Left ventricle myocardium inferior (tissue), 1 donor: ENCODE measurements at regions not wholly inside any gene's neighbourhood (a gene's known extent, or its start where the extent isn't known, plus 50 kb on each side); places are given as distances from the start of the nearest gene placed in this dataset.
"Not testable (repeated sequence)": the region's sequence is repeated elsewhere in the genome, so short reads cannot be mapped to it uniquely, and the experiment has no call there.

Experiments
- DNase-seq: peaks from one replicate; pipeline ENCODE4 v3.0.0-alpha.2; 2020
- H3K27ac ChIP-seq: fragments of 200-600 bp; replicated peaks from 2 replicates; pipeline ENCODE4 v1.8.0; 2021
- H3K27me3 ChIP-seq: fragments of 200-600 bp; 2 replicates; pipeline ENCODE4 v1.8.0; 2021; ENCODE audit warnings: low read depth
- H3K36me3 ChIP-seq: fragments of 200-600 bp; 2 replicates; pipeline ENCODE4 v1.8.0; 2021
- H3K4me1 ChIP-seq: fragments of 200-600 bp; 2 replicates; pipeline ENCODE4 v1.8.0; 2021
- H3K4me3 ChIP-seq: fragments of 200-600 bp; 2 replicates; pipeline ENCODE4 v1.8.0; 2021; ENCODE audit warnings: mild to moderate bottlenecking, moderate library complexity
- H3K9me3 ChIP-seq: fragments of 200-600 bp; replicated peaks from 2 replicates; pipeline ENCODE4 v1.8.0; 2021
- CTCF ChIP-seq: fragments of 200-600 bp; IDR thresholded peaks from 2 replicates; pipeline ENCODE4 v1.8.0; 2021; ENCODE audit warnings: antibody characterized with exemption, mild to moderate bottlenecking, borderline replicate concordance
- intact Hi-C: fragments of 100-400 bp; cut with micrococcal nuclease; formaldehyde crosslinking; loops from one replicate; pipeline ENCODE4 v1.11.0; 2022
- donor health status: DM: no; HTN: yes; CAD: no; lungs with severe emphysema.

GRCh38 chr10:29363930-29364329 is 75.1 kb downstream of the LYZL1 start:
- H3K27ac ChIP-seq, H3K4me3 ChIP-seq: not testable (repeated sequence)

DNA sequence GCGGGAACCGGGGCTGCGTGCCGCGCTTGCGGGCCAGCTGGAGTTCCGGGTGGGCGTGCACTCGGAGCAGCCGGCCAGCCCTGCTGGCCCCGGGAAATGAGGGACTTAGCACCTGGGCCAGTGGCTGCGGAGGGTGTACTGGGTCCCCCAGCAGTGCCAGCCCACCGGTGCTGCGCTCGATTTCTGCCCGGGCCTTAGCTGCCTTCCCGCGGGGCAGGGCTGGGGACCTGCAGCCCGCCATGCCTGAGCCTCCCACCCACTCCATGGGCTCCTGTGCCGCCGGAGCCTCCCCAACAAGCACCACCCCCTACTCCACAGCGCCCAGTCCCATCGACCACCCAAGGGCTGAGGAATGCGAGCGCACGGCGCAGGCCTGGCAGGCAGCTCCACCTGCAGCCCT is 77.3 kb downstream of the LYZL1 start:
- H3K4me3 ChIP-seq, H3K9me3 ChIP-seq, H3K27ac ChIP-seq, H3K27me3 ChIP-seq, intact Hi-C loops, H3K36me3 ChIP-seq, DNase-seq: not testable (repeated sequence)
- peaks cover 10% of the 10 kb centered on the region for H3K4me1 ChIP-seq

More at GRCh38 chr10:29363930-29364329, 75.1 kb downstream of the LYZL1 start:
- H3K27me3 ChIP-seq, H3K36me3 ChIP-seq, DNase-seq, H3K9me3 ChIP-seq, intact Hi-C loops, H3K4me1 ChIP-seq: not testable (repeated sequence)

DNA sequence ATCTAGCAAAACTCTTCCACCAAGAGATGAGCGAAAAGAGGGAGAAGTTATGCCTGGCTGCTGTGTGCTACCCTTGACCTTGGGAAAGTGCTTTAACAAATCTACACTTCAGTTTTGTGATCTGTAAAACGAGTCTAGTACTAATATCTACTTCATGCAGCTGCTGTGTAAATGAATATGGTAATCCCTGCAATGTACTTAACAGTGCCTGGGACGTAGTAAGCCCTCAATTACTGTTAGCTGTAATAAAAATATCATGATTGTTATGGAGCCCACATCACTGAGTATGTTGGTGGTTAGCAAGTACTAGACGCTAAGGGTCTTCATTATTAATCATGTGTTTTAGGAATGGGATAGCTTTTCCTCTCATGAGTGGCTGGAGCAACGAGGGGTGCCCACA is 80.5 kb downstream of the LYZL1 start:
- H3K27ac ChIP-seq = no peak overlapping the region
- H3K36me3 ChIP-seq = no peaks in the 10 kb centered on the region
- no peaks in the 10 kb centered on the region for H3K9me3 ChIP-seq
- H3K4me3 ChIP-seq = no peak overlapping the region
- no peak for TF ChIP-seq CTCF
- intact Hi-C loops = no loop called here
- peaks cover 7% of the 10 kb centered on the region for H3K27me3 ChIP-seq
- peaks cover 10% of the 10 kb centered on the region for H3K4me1 ChIP-seq
- no peak for DNase-seq

GRCh38 chr10:29370097-29371092 is 81.5 kb downstream of the LYZL1 start:
- peak overlapping the region; percentile 14 for H3K4me3 ChIP-seq

DNA sequence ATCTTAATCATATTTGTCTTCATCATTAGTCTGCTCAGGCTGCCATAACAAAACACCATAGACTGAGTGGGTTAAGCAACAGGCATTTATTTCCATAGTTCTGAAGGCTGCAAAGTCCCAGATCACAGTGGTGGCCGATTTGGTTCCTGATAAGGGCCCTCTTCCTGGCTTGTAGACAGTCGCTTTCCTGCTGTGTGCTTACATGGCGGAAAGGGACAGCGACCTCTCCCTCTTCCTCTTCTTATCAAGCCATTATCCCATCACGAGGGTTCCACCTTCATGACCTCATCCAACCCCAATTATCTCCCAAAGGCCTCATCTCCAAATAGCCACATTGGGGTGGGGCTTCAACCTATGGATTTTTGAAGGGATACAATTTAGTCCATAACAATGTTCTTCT is 84.0 kb downstream of the LYZL1 start:
- intact Hi-C loops = no loop called here
- Histone ChIP-seq H3K36me3 (no peaks in the 10 kb centered on the region), H3K9me3 (no peaks in the 10 kb centered on the region), H3K4me3 (no peak overlapping the region), H3K27me3 (peaks cover 7% of the 10 kb centered on the region), H3K4me1 (peaks cover 10% of the 10 kb centered on the region), H3K27ac (no peak overlapping the region)
- TF ChIP-seq CTCF = no peak
- DNase-seq = no peak

More at GRCh38 chr10:29370097-29371092, 81.5 kb downstream of the LYZL1 start:
- intact Hi-C loops = no loop called here
- Histone ChIP-seq H3K4me1 (peaks cover 10% of the 10 kb centered on the region), H3K27me3 (peaks cover 7% of the 10 kb centered on the region), H3K9me3 (no peaks in the 10 kb centered on the region), H3K36me3 (no peaks in the 10 kb centered on the region), H3K27ac (no peak overlapping the region)
- DNase-seq = no peak
- TF ChIP-seq CTCF = no peak

- Histone ChIP-seq H3K4me3 (no peak overlapping the region), H3K9me3 (no peaks in the 10 kb centered on the region), H3K4me1 (peaks cover 10% of the 10 kb centered on the region), H3K27me3 (peaks cover 7% of the 10 kb centered on the region), H3K36me3 (no peaks in the 10 kb centered on the region), H3K27ac (no peak overlapping the region)
- intact Hi-C loops = no loop called here
- no peak for TF ChIP-seq CTCF
- DNase-seq = no peak
These were observed 85.3 kb downstream of the LYZL1 start for GRCh38 chr10:29374162-29374561.
